ENCODE measurements at regions not wholly inside any gene's neighbourhood (a gene's known extent, or its start where the extent isn't known, plus 50 kb on each side); places are given as distances from the start of the nearest gene placed in this dataset.

DNA sequence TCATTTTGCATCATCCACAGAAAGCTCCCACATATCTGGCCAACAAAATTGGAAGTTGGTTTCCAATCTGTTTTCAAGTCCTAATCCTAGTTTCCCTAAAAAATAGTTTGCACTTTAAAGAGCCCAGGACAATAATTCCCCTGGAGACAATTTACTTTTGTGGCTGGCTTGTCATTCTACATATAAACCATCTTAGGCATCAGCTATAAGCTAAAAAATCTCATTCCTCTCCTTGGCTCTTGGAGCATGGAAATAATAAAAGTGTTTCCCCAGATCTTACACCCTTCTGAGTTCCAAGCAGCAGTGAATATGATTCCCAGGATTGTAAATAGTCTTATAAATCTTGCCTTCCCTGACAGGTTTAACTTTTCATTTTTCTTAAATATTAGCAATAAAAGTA lies 89.1 kb upstream of the NUDT4 start:
- TF ChIP-seq POLR2AphosphoS5 (IDR thresholded peaks at IDR 0.05; ENCODE audit: borderline replicate concordance, low read depth, low read length): no peak
- TF ChIP-seq EZH2 (IDR thresholded peaks at IDR 0.05): no peak
